Liver (tissue), 8 donors: ENCODE measurements at regions not wholly inside any gene's neighbourhood (a gene's known extent, or its start where the extent isn't known, plus 50 kb on each side); places are given as distances from the start of the nearest gene placed in this dataset.
A peak's percentile ranks its signal among the peaks of the same experiment; 100 is the strongest.

ENCODE experiments used
- DNase-seq: peaks from one replicate; pipeline ENCODE4 v3.0.0-alpha.2; 2017; ENCODE audit warnings: low spot score
- H3K27ac ChIP-seq, 2 donors: one replicate each; pipeline ENCODE4 v1.7.0; 2013; ENCODE audit warnings: inconsistent platforms in 2 of 2, low read length in 2 of 2, control low read depth in 1 of 2, low read depth in 1 of 2, mild to moderate bottlenecking in 1 of 2
- H3K27me3 ChIP-seq, 4 donors: one replicate each; pipeline versions ENCODE4 v1.6.1 to v1.7.0; 2013; ENCODE audit warnings: low read length in 3 of 4, inconsistent platforms in 1 of 4, mild to moderate bottlenecking in 1 of 4, moderate library complexity in 1 of 4; ENCODE audit not compliant: control insufficient read depth in 4 of 4, insufficient read depth in 4 of 4
- H3K36me3 ChIP-seq, 4 donors: one replicate each; pipeline versions ENCODE4 v1.6.1 to v1.7.0; 2013; ENCODE audit warnings: low read length in 3 of 4, mild to moderate bottlenecking in 3 of 4, low read depth in 1 of 4, moderate library complexity in 1 of 4; ENCODE audit not compliant: control insufficient read depth in 4 of 4, insufficient read depth in 3 of 4
- H3K4me1 ChIP-seq, 4 donors: one replicate each; pipeline versions ENCODE4 v1.6.1 to v1.7.0; 2013; ENCODE audit warnings: low read length in 3 of 4, mild to moderate bottlenecking in 3 of 4, moderate library complexity in 1 of 4; ENCODE audit not compliant: control insufficient read depth in 4 of 4, insufficient read depth in 4 of 4
- H3K4me3 ChIP-seq, 3 donors: one replicate each; pipeline versions ENCODE4 v1.6.1 to v1.7.0; 2013; ENCODE audit warnings: low read length in 3 of 3, control low read depth in 1 of 3, low read depth in 1 of 3, mild to moderate bottlenecking in 1 of 3
- H3K9ac ChIP-seq, 2 donors: one replicate each; pipeline ENCODE4 v1.7.0; 2013; ENCODE audit warnings: low read length in 2 of 2, mild to moderate bottlenecking in 2 of 2, moderate library complexity in 2 of 2, control low read depth in 1 of 2, low read depth in 1 of 2
- H3K9me3 ChIP-seq, 4 donors: one replicate each; pipeline versions ENCODE4 v1.6.1 to v1.7.0; 2013; ENCODE audit warnings: low read length in 3 of 4; ENCODE audit not compliant: control insufficient read depth in 4 of 4
- EGR1 ChIP-seq, 2 donors: IDR thresholded peaks; 2 replicates each; pipeline ENCODE4 v1.6.1; 2016 to 2018; ENCODE audit warnings: antibody characterized with exemption in 2 of 2, low read depth in 2 of 2
- FOXA1 ChIP-seq: IDR thresholded peaks from 2 replicates; pipeline ENCODE4 v1.6.1; 2016; ENCODE audit warnings: antibody characterized with exemption
- FOXA2 ChIP-seq: IDR thresholded peaks from 2 replicates; pipeline ENCODE4 v1.6.1; 2016; ENCODE audit warnings: antibody characterized with exemption
- GABPA ChIP-seq, 2 donors: IDR thresholded peaks in 1 of 2; conservative IDR thresholded peaks in 1 of 2; 2 replicates each; pipeline ENCODE4 v1.6.1; 2016; ENCODE audit warnings: antibody characterized with exemption in 2 of 2, mild to moderate bottlenecking in 1 of 2, moderate library complexity in 1 of 2
- HNF4A ChIP-seq, 2 donors: conservative IDR thresholded peaks; 2 replicates each; pipeline ENCODE4 v1.6.1; 2016; ENCODE audit warnings: antibody characterized with exemption in 2 of 2, mild to moderate bottlenecking in 2 of 2
- HNF4G ChIP-seq: IDR thresholded peaks from 2 replicates; pipeline ENCODE4 v1.6.1; 2016; ENCODE audit warnings: antibody characterized with exemption
- JUND ChIP-seq, 2 donors: IDR thresholded peaks; 2 replicates each; pipeline ENCODE4 v1.6.1; 2016; ENCODE audit warnings: antibody characterized with exemption in 2 of 2
- RAD21 ChIP-seq, 2 donors: IDR thresholded peaks; 2 replicates each; pipeline ENCODE4 v1.6.1; 2016; ENCODE audit warnings: antibody characterized with exemption in 2 of 2, mild to moderate bottlenecking in 2 of 2
- RXRA ChIP-seq, 2 donors: IDR thresholded peaks; 2 replicates each; pipeline ENCODE4 v1.6.1; 2017 to 2018; ENCODE audit warnings: antibody characterized with exemption in 2 of 2, mild to moderate bottlenecking in 1 of 2
- SP1 ChIP-seq: IDR thresholded peaks from 2 replicates; pipeline ENCODE4 v1.6.1; 2018; ENCODE audit warnings: antibody characterized with exemption, mild to moderate bottlenecking
- TAF1 ChIP-seq: conservative IDR thresholded peaks from 2 replicates; pipeline ENCODE4 v1.6.1; 2016; ENCODE audit warnings: antibody characterized with exemption, mild to moderate bottlenecking
- YY1 ChIP-seq: IDR thresholded peaks from 2 replicates; pipeline ENCODE4 v1.6.1; 2016; ENCODE audit warnings: antibody characterized with exemption, mild to moderate bottlenecking
- WGBS: extraction: QIAGEN DNeasy Blood & Tissue Kit; methylation state at CpG from one replicate; pipeline ENCODE4 v1.1.7; 2013; 5-methylcytosine and 5-hydroxymethylcytosine counted together
- TF ChIP-seq, protein P1 (sequence below): IDR thresholded peaks from 2 replicates; pipeline ENCODE4 v1.6.1; 2016; ENCODE audit warnings: antibody characterized with exemption
- TF ChIP-seq, protein P2 (sequence below): fragments of 150-350 bp; IDR thresholded peaks from 2 replicates; pipeline ENCODE4 v1.5.1; 2017; ENCODE audit warnings: improper control_type of control experiment, low read depth, low read length; ENCODE audit not compliant: missing input control
- TF ChIP-seq, protein P3 (sequence below): IDR thresholded peaks from 2 replicates; pipeline ENCODE4 v1.6.1; 2016; ENCODE audit warnings: antibody characterized with exemption
- TF ChIP-seq, protein P4 (sequence below): IDR thresholded peaks from 2 replicates; pipeline ENCODE4 v1.6.1; 2016; ENCODE audit warnings: antibody characterized with exemption, mild to moderate bottlenecking
- donor health status: healthy.
- donor health status: healthy.
- donor health status: healthy.
- donor health status: healthy.
- donor health status: healthy.

DNA sequence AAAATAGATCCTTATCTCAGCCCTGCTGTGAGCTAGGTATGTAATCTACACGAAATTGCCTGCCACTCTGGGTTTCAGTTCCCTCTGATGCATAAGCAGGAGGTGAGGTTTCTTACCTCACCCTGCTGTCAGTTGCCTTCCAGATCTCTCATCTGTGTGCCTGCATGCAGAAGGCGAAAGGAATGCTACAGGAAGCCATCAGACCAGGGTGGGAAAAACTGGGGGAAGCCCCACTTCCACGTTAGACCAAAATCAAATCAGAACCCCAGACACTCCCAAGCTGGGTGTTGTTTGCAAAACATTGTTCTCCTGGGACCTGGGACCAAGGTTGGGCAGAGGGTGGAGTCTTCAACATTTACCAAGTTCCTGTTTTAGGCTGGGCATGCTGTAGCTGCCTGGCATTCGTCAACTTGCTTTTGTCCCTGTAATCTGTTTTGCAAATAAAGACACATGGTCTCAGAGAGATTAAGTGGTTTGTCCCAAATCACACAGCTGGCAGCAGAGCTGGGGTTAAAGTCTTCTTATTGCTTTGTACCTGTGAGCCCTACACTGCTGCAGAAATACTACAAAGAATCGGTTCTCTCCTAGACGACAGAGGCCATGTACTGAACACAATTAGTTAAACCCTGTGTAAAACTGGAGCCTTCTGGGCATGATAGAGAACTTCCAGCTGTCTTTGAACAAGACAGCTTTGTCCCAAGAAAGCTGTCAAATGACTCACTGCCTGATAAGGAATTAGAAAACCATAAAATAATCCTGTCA lies 389.7 kb upstream of the RUNX1 start:
- Histone ChIP-seq H3K27me3 (peaks cover 0 to 3% (median 0%) of the 10 kb centered on the region in 4 donors), H3K27ac (no peak overlapping the region), H3K4me1 (no peaks in the 10 kb centered on the region), H3K9ac (no peak overlapping the region), H3K4me3 (no peak overlapping the region), H3K36me3 (no peaks in the 10 kb centered on the region), H3K9me3 (peaks cover 0 to 8% (median 3%) of the 10 kb centered on the region in 4 donors)
- TF ChIP-seq JUND (IDR thresholded peaks at IDR 0.05) (no peak), HNF4A (conservative IDR thresholded peaks at IDR 0.05) (peak in 1 of 2 donors; percentile 8), RXRA (IDR thresholded peaks at IDR 0.05) (no peak), SP1 (no peak)
- 28% methylated on average over 6 of the region's 6 CpGs for WGBS
- DNase-seq, result no peak

DNA sequence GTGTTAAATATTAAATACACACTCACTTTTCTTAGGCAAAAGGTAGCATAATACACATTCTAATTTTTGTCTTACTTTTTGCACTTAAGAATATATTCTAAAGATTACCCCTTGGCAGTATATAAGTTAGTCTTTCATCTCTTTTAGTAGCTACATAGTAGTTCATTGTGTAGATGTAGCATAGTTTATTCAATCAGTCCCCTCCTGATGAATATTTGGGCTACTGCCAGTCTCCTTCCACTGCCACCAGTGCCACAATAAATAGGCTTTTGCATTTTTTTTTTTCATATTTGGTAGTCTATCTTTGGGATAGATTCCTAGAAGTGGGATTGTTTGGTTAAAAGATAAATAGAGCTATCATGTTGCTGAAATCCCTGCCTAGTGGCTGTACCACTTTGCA lies 388.8 kb upstream of the RUNX1 start:
- Histone ChIP-seq H3K9me3 (peaks cover 0 to 11% (median 4%) of the 10 kb centered on the region in 4 donors), H3K36me3 (no peaks in the 10 kb centered on the region), H3K4me3 (no peak overlapping the region), H3K27me3 (peaks cover 0 to 3% (median 0%) of the 10 kb centered on the region in 4 donors), H3K27ac (no peak overlapping the region), H3K9ac (no peak overlapping the region), H3K4me1 (no peaks in the 10 kb centered on the region)
- TF ChIP-seq, protein P1, sequence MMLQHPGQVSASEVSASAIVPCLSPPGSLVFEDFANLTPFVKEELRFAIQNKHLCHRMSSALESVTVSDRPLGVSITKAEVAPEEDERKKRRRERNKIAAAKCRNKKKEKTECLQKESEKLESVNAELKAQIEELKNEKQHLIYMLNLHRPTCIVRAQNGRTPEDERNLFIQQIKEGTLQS, result no peak
- no peak for TF ChIP-seq RAD21 (IDR thresholded peaks at IDR 0.05)
- TF ChIP-seq HNF4A (conservative IDR thresholded peaks at IDR 0.05), result no peak
- TF ChIP-seq, protein P2, sequence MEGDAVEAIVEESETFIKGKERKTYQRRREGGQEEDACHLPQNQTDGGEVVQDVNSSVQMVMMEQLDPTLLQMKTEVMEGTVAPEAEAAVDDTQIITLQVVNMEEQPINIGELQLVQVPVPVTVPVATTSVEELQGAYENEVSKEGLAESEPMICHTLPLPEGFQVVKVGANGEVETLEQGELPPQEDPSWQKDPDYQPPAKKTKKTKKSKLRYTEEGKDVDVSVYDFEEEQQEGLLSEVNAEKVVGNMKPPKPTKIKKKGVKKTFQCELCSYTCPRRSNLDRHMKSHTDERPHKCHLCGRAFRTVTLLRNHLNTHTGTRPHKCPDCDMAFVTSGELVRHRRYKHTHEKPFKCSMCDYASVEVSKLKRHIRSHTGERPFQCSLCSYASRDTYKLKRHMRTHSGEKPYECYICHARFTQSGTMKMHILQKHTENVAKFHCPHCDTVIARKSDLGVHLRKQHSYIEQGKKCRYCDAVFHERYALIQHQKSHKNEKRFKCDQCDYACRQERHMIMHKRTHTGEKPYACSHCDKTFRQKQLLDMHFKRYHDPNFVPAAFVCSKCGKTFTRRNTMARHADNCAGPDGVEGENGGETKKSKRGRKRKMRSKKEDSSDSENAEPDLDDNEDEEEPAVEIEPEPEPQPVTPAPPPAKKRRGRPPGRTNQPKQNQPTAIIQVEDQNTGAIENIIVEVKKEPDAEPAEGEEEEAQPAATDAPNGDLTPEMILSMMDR, result no peak
- TF ChIP-seq RXRA (IDR thresholded peaks at IDR 0.05), result no peak
- TF ChIP-seq, protein P3, sequence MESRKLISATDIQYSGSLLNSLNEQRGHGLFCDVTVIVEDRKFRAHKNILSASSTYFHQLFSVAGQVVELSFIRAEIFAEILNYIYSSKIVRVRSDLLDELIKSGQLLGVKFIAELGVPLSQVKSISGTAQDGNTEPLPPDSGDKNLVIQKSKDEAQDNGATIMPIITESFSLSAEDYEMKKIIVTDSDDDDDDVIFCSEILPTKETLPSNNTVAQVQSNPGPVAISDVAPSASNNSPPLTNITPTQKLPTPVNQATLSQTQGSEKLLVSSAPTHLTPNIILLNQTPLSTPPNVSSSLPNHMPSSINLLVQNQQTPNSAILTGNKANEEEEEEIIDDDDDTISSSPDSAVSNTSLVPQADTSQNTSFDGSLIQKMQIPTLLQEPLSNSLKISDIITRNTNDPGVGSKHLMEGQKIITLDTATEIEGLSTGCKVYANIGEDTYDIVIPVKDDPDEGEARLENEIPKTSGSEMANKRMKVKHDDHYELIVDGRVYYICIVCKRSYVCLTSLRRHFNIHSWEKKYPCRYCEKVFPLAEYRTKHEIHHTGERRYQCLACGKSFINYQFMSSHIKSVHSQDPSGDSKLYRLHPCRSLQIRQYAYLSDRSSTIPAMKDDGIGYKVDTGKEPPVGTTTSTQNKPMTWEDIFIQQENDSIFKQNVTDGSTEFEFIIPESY, result no peak
- TF ChIP-seq FOXA1, result no peak
- TF ChIP-seq JUND (IDR thresholded peaks at IDR 0.05), result no peak
- TF ChIP-seq YY1, result no peak
- no peak for TF ChIP-seq SP1
- TF ChIP-seq GABPA (IDR thresholded peaks at IDR 0.05 in 1 of 2, conservative IDR thresholded peaks at IDR 0.05 in 1 of 2), result no peak
- TF ChIP-seq HNF4G, result no peak
- TF ChIP-seq EGR1 (IDR thresholded peaks at IDR 0.05; ENCODE audit: low read depth in 2 of 2), result no peak
- no peak for TF ChIP-seq FOXA2
- TF ChIP-seq, protein P4, sequence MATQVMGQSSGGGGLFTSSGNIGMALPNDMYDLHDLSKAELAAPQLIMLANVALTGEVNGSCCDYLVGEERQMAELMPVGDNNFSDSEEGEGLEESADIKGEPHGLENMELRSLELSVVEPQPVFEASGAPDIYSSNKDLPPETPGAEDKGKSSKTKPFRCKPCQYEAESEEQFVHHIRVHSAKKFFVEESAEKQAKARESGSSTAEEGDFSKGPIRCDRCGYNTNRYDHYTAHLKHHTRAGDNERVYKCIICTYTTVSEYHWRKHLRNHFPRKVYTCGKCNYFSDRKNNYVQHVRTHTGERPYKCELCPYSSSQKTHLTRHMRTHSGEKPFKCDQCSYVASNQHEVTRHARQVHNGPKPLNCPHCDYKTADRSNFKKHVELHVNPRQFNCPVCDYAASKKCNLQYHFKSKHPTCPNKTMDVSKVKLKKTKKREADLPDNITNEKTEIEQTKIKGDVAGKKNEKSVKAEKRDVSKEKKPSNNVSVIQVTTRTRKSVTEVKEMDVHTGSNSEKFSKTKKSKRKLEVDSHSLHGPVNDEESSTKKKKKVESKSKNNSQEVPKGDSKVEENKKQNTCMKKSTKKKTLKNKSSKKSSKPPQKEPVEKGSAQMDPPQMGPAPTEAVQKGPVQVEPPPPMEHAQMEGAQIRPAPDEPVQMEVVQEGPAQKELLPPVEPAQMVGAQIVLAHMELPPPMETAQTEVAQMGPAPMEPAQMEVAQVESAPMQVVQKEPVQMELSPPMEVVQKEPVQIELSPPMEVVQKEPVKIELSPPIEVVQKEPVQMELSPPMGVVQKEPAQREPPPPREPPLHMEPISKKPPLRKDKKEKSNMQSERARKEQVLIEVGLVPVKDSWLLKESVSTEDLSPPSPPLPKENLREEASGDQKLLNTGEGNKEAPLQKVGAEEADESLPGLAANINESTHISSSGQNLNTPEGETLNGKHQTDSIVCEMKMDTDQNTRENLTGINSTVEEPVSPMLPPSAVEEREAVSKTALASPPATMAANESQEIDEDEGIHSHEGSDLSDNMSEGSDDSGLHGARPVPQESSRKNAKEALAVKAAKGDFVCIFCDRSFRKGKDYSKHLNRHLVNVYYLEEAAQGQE, result no peak
- no peak for TF ChIP-seq TAF1
- DNase-seq, result no peak
